Endothelial cell of umbilical vein (primary cell): ENCODE measurements at regions not wholly inside any gene's neighbourhood (a gene's known extent, or its start where the extent isn't known, plus 50 kb on each side); places are given as distances from the start of the nearest gene placed in this dataset.

Experiments
- BruUV-seq: library from RNA; stranded (reverse); fragments of 400-500 nt; replicated peaks from 2 replicates; lab custom pipeline; 2021; lab: Mats Ljungman, UMichigan
- CTCF ChIA-PET: fragments of 300-600, 350-600 bp; sonication (Branson Sonifier 250); formaldehyde crosslinking; loops from one replicate; lab custom pipeline; 2021; ENCODE audit warnings: antibody characterized with exemption, inconsistent platforms; lab: Charles Lee
- POLR2A ChIA-PET: fragments of 300-600, 350-600 bp; sonication (Branson Sonifier 250); formaldehyde crosslinking; loops from one replicate; lab custom pipeline; 2021; ENCODE audit warnings: antibody characterized with exemption, inconsistent platforms; lab: Charles Lee
- DNase-seq: peaks from one replicate; pipeline ENCODE4 v3.0.0-alpha.2; 2011; ENCODE audit warnings: low read depth, low spot score
- FAIRE-seq: peaks from 2 replicates; lab custom pipeline; 2011; peaks lifted over from hg19 to GRCh38; lab: Jason Lieb, UNC
- H2AFZ ChIP-seq: 2 replicates; pipeline ENCODE4 v1.6.0; 2012; ENCODE audit warnings: low read depth, low read length, control low read depth, inconsistent platforms
- H3K27ac ChIP-seq: 2 replicates; pipeline ENCODE4 v1.5.1; 2011; ENCODE audit warnings: low read depth, mild to moderate bottlenecking, control low read depth, low read length, moderate library complexity; ENCODE audit not compliant: insufficient read depth
- H3K27me3 ChIP-seq, 2 experiments: 2 replicates each; pipeline versions ENCODE4 v1.6.0 to v1.6.1; 2011; ENCODE audit warnings: low read length in 2 of 2, mixed read lengths in 1 of 2; ENCODE audit not compliant: control insufficient read depth in 2 of 2, insufficient read depth in 2 of 2
- H3K36me3 ChIP-seq, 2 experiments: 2 replicates in 1 of 2; 3 replicates in 1 of 2; pipeline ENCODE4 v1.5.1; 2011; ENCODE audit warnings: low read length in 2 of 2, mild to moderate bottlenecking in 1 of 2, moderate library complexity in 1 of 2; ENCODE audit not compliant: control insufficient read depth in 2 of 2, insufficient read depth in 2 of 2; ENCODE audit errors: extremely low read depth in 1 of 2
- H3K4me1 ChIP-seq: 3 replicates; pipeline ENCODE4 v1.5.1; 2011; ENCODE audit warnings: mild to moderate bottlenecking, low read length; ENCODE audit not compliant: control insufficient read depth, insufficient read depth; ENCODE audit errors: extremely low read depth
- H3K4me2 ChIP-seq: 2 replicates; pipeline ENCODE4 v1.6.1; 2011; ENCODE audit warnings: low read length, control low read depth, mixed read lengths; ENCODE audit not compliant: insufficient read depth
- H3K4me3 ChIP-seq, 3 experiments: fragments of 200-600 bp in 1 of 3; sonication (generic), shearing (Covaris generic) in 1 of 3; replicated peaks in 1 of 3; 2 replicates each; pipeline ENCODE4 v1.5.1; 2011 to 2016; ENCODE audit warnings: control low read depth in 3 of 3, low read length in 3 of 3, mild to moderate bottlenecking in 2 of 3, inconsistent platforms in 1 of 3, low read depth in 1 of 3, moderate library complexity in 1 of 3; ENCODE audit not compliant: insufficient read depth in 1 of 3
- H3K79me2 ChIP-seq: 2 replicates; pipeline ENCODE4 v1.6.0; 2012; ENCODE audit warnings: low read length, inconsistent platforms; ENCODE audit not compliant: control insufficient read depth, insufficient read depth
- H3K9ac ChIP-seq: replicated peaks from 2 replicates; pipeline ENCODE3; 2011; ENCODE audit warnings: low read length, control low read depth; ENCODE audit not compliant: insufficient read depth; ENCODE audit errors: extremely low read depth
- H3K9me1 ChIP-seq: replicated peaks from 3 replicates; pipeline ENCODE4 v1.6.0; 2011; ENCODE audit warnings: mild to moderate bottlenecking, low read length; ENCODE audit not compliant: control insufficient read depth, insufficient read depth; ENCODE audit errors: extremely low read depth
- H3K9me3 ChIP-seq: replicated peaks from 2 replicates; pipeline ENCODE4 v1.5.1; 2012; ENCODE audit warnings: low read length, inconsistent platforms; ENCODE audit not compliant: control insufficient read depth, insufficient read depth
- H4K20me1 ChIP-seq: replicated peaks from 2 replicates; pipeline ENCODE3; 2011; ENCODE audit warnings: mild to moderate bottlenecking, low read length; ENCODE audit not compliant: control insufficient read depth, insufficient read depth; ENCODE audit errors: extremely low read depth
- CTCF ChIP-seq, 2 donors: IDR thresholded peaks; 1 replicate in 1 of 2; 2 replicates in 1 of 2; pipeline ENCODE4 v1.5.1; 2011; ENCODE audit warnings: low read length in 2 of 2, mild to moderate bottlenecking in 2 of 2, moderate library complexity in 2 of 2, control low read depth in 1 of 2, inconsistent platforms in 1 of 2, low read depth in 1 of 2; ENCODE audit not compliant: insufficient read depth in 1 of 2; ENCODE audit errors: extremely low read depth in 1 of 2
- EZH2 ChIP-seq: IDR thresholded peaks from 2 replicates; pipeline ENCODE4 v1.6.1; 2012; ENCODE audit warnings: borderline replicate concordance, low read depth, mild to moderate bottlenecking, moderate library complexity, low read length, inconsistent platforms; ENCODE audit not compliant: severe bottlenecking
- FOS ChIP-seq: IDR thresholded peaks from 2 replicates; pipeline ENCODE4 v1.6.1; 2011; ENCODE audit warnings: mild to moderate bottlenecking, low read length, moderate library complexity, borderline replicate concordance; ENCODE audit not compliant: insufficient read depth
- GATA2 ChIP-seq: IDR thresholded peaks from 2 replicates; pipeline ENCODE4 v1.7.0; 2011; ENCODE audit warnings: low read depth, mild to moderate bottlenecking, moderate library complexity, mixed read lengths, low read length; ENCODE audit not compliant: insufficient read length, insufficient read depth
- JUN ChIP-seq: IDR thresholded peaks from 2 replicates; pipeline ENCODE4 v1.6.1; 2011; ENCODE audit warnings: borderline replicate concordance, low read depth; ENCODE audit not compliant: insufficient read length, insufficient read depth
- MAX ChIP-seq: IDR thresholded peaks from 2 replicates; pipeline ENCODE4 v1.6.1; 2011; ENCODE audit not compliant: insufficient read depth, insufficient read length
- MYC ChIP-seq: IDR thresholded peaks from one replicate; pipeline ENCODE4 v1.6.1; 2011; ENCODE audit warnings: mild to moderate bottlenecking, low read depth, low read length
- POLR2A ChIP-seq: IDR thresholded peaks from 2 replicates; pipeline ENCODE4 v1.6.1; 2012; ENCODE audit warnings: low read depth, mild to moderate bottlenecking, control low read depth, low read length
- POLR2AphosphoS5 ChIP-seq: IDR thresholded peaks from 2 replicates; pipeline ENCODE4 v1.6.1; 2012; ENCODE audit warnings: low read depth, mild to moderate bottlenecking, control low read depth, low read length, moderate library complexity; ENCODE audit not compliant: insufficient read depth
- dilution Hi-C: fragments of 300-500 bp; cut with MboI; formaldehyde crosslinking; loops from one replicate; pipeline ENCODE4 v1.15.0; 2019; ENCODE audit warnings: low sequenced_read_pairs; ENCODE audit not compliant: extremely low pct_ligation_motif_present
- intact Hi-C: fragments of 100-400 bp; cut with micrococcal nuclease; formaldehyde crosslinking; loops from one replicate; pipeline ENCODE4 v1.10.0; 2022

- peaks cover 3% of the 10 kb centered on the region for H3K9me3 ChIP-seq
- FAIRE-seq (no peak), DNase-seq (no peak)
- H3K9ac ChIP-seq = no peak overlapping the region
- H3K4me3 ChIP-seq = no peak overlapping the region
- POLR2A ChIA-PET = no interaction called here
- H3K4me2 ChIP-seq = no peak overlapping the region
- intact Hi-C loops (loop anchor here (10.0 kb wide), 1 partner anchor 189 kb away; no protein-coding TSS in a partner anchor), dilution Hi-C loops (no loop called here)
- H3K36me3 ChIP-seq = no peaks in the 10 kb centered on the region
- H3K27ac ChIP-seq = no peak overlapping the region
- no peaks in the 10 kb centered on the region for H3K9me1 ChIP-seq
- H4K20me1 ChIP-seq = no peaks in the 10 kb centered on the region
- H3K79me2 ChIP-seq = no peaks in the 10 kb centered on the region
- TF ChIP-seq POLR2A (no peak), JUN (no peak), EZH2 (no peak), POLR2AphosphoS5 (no peak), CTCF (IDR thresholded peaks at IDR 0.05; ENCODE audit: extremely low read depth in 1 of 2, insufficient read depth in 1 of 2, low read depth in 1 of 2, low read length in 2 of 2) (no peak), MAX (no peak), MYC (no peak), FOS (no peak), GATA2 (no peak)
- no peak overlapping the region for H2AFZ ChIP-seq
- CTCF ChIA-PET = interaction anchor here (0.7 kb wide), 1 partner anchor 264 kb away, joined by 3 read pairs; no protein-coding TSS in a partner anchor
- H3K4me1 ChIP-seq = peaks cover 40% of the 10 kb centered on the region
- H3K27me3 ChIP-seq = no peaks in the 10 kb centered on the region
- BruUV-seq = no TSS peak
These were observed 265.0 kb upstream of the HS3ST1 start for GRCh38 chr4:11693693-11694092.
